ENCODE measurements at regions not wholly inside any gene's neighbourhood (a gene's known extent, or its start where the extent isn't known, plus 50 kb on each side); places are given as distances from the start of the nearest gene placed in this dataset.

DNA sequence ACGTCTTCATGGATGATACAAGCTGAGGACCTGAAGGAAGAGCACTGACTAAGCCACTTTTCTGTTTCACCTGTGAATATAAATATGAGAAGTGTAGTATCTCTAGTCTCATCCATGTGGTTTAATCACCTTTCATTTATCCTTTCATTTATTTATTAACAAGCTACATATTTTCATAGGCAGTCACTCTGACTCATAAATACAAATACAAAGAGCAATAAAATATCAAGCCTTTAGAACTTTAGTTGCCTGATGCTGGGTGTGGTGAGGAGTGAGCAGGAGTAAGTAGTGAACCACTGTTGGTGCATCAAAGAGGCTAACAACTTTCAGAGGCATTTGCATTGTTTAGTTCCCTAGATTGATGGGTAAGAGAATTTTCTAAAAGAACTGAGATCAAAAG lies 269.0 kb upstream of the C1orf87 start:
- H3K9me3 ChIP-seq (ENCODE audit: control insufficient read depth, low read length), result no peaks in the 10 kb centered on the region
- H3K36me3 ChIP-seq (ENCODE audit: control insufficient read depth, insufficient read depth, low read length), result no peaks in the 10 kb centered on the region
- no peak for DNase-seq
- no peak overlapping the region for H3K27ac ChIP-seq (ENCODE audit: low read depth, low read length)
- Mint-ChIP-seq H3K4me1 (no peaks in the 10 kb centered on the region), H3K9me3 (no peaks in the 10 kb centered on the region), H3K27ac (no peak overlapping the region), H3K36me3 (ENCODE audit: low read depth) (no peaks in the 10 kb centered on the region), H3K27me3 (ENCODE audit: insufficient read depth) (no peaks in the 10 kb centered on the region), H3K4me3 (no peak overlapping the region)
- H3K27me3 ChIP-seq (ENCODE audit: control insufficient read depth, insufficient read depth, low read length, poor library complexity, severe bottlenecking), result no peaks in the 10 kb centered on the region
- no peak overlapping the region for H3K4me3 ChIP-seq (ENCODE audit: low read length)
- H3K9ac ChIP-seq (ENCODE audit: extremely low read depth, low read length, poor library complexity, severe bottlenecking), result no peak overlapping the region
- TF ChIP-seq, protein P1, sequence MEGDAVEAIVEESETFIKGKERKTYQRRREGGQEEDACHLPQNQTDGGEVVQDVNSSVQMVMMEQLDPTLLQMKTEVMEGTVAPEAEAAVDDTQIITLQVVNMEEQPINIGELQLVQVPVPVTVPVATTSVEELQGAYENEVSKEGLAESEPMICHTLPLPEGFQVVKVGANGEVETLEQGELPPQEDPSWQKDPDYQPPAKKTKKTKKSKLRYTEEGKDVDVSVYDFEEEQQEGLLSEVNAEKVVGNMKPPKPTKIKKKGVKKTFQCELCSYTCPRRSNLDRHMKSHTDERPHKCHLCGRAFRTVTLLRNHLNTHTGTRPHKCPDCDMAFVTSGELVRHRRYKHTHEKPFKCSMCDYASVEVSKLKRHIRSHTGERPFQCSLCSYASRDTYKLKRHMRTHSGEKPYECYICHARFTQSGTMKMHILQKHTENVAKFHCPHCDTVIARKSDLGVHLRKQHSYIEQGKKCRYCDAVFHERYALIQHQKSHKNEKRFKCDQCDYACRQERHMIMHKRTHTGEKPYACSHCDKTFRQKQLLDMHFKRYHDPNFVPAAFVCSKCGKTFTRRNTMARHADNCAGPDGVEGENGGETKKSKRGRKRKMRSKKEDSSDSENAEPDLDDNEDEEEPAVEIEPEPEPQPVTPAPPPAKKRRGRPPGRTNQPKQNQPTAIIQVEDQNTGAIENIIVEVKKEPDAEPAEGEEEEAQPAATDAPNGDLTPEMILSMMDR (conservative IDR thresholded peaks at IDR 0.05), result no peak
- whole genome bisulfite sequencing, 2 experiments (ENCODE audit: insufficient coverage in 1 of 2, insufficient read length in 1 of 2), result 93% methylated on average over 1 of the region's 1 CpG; no CpG with 5 or more reads in 1 of the 2 experiments
- no peaks in the 10 kb centered on the region for H3K4me1 ChIP-seq (ENCODE audit: control insufficient read depth, insufficient read depth, low read length)

DNA sequence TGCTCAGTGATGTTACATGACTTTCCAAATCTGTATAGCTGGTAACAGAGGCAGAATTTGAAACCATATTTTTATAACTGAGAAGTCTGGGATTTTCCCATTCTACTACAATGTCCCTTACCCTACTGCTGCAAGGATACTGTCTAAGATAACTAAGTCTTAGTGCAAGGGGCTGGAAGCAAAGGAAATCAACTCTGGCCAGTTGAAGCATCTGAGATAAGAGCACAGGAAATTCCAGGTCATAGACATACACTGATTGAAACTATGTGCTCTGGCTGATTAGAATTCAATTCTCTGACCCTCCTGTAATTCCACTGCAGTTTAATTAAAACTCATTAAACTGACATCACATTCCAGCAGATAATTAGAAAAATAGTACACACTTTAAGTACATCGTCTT lies 267.7 kb upstream of the C1orf87 start:
- Histone ChIP-seq H3K27me3 (ENCODE audit: control insufficient read depth, insufficient read depth, low read length, poor library complexity, severe bottlenecking) (no peaks in the 10 kb centered on the region), H3K4me3 (ENCODE audit: low read length) (no peak overlapping the region), H3K9ac (ENCODE audit: extremely low read depth, low read length, poor library complexity, severe bottlenecking) (no peak overlapping the region), H3K4me1 (ENCODE audit: control insufficient read depth, insufficient read depth, low read length) (no peaks in the 10 kb centered on the region), H3K9me3 (ENCODE audit: control insufficient read depth, low read length) (no peaks in the 10 kb centered on the region), H3K36me3 (ENCODE audit: control insufficient read depth, insufficient read depth, low read length) (no peaks in the 10 kb centered on the region), H3K27ac (ENCODE audit: low read depth, low read length) (no peak overlapping the region)
- no peak overlapping the region for H3K27ac Mint-ChIP-seq
- 88 to 95% methylated on average over 1 of the region's 1 CpG for WGBS, 2 experiments (ENCODE audit: insufficient coverage in 1 of 2, insufficient read length in 1 of 2)
- DNase-seq, result no peak
- no peaks in the 10 kb centered on the region for H3K27me3 Mint-ChIP-seq (ENCODE audit: insufficient read depth)
- H3K36me3 Mint-ChIP-seq (ENCODE audit: low read depth), result no peaks in the 10 kb centered on the region
- H3K4me3 Mint-ChIP-seq, result no peak overlapping the region
- no peaks in the 10 kb centered on the region for H3K4me1 Mint-ChIP-seq
- TF ChIP-seq, protein P1 (conservative IDR thresholded peaks at IDR 0.05), result no peak
- no peaks in the 10 kb centered on the region for H3K9me3 Mint-ChIP-seq

GRCh38 chr1:60331647-60332046 lies 258.1 kb upstream of the C1orf87 start:
- Histone ChIP-seq H3K27me3 (ENCODE audit: control insufficient read depth, insufficient read depth, low read length, poor library complexity, severe bottlenecking) (peaks cover 6% of the 10 kb centered on the region), H3K27ac (ENCODE audit: low read depth, low read length) (no peak overlapping the region), H3K4me1 (ENCODE audit: control insufficient read depth, insufficient read depth, low read length) (no peaks in the 10 kb centered on the region), H3K9ac (ENCODE audit: extremely low read depth, low read length, poor library complexity, severe bottlenecking) (no peak overlapping the region), H3K36me3 (ENCODE audit: control insufficient read depth, insufficient read depth, low read length) (no peaks in the 10 kb centered on the region), H3K9me3 (ENCODE audit: control insufficient read depth, low read length) (peaks cover 6% of the 10 kb centered on the region), H3K4me3 (ENCODE audit: low read length) (no peak overlapping the region)
- TF ChIP-seq, protein P1 (conservative IDR thresholded peaks at IDR 0.05), result no peak
- WGBS, 2 experiments (ENCODE audit: insufficient coverage in 1 of 2, insufficient read length in 1 of 2), result 100% methylated on average over 1 of the region's 1 CpG; no CpG with 5 or more reads in 1 of the 2 experiments
- no peak overlapping the region for H3K4me3 Mint-ChIP-seq
- H3K4me1 Mint-ChIP-seq, result no peaks in the 10 kb centered on the region
- H3K27me3 Mint-ChIP-seq (ENCODE audit: insufficient read depth), result peaks cover 14% of the 10 kb centered on the region
- no peaks in the 10 kb centered on the region for H3K36me3 Mint-ChIP-seq (ENCODE audit: low read depth)
- peaks cover 14% of the 10 kb centered on the region for H3K9me3 Mint-ChIP-seq
- DNase-seq, result no peak
- H3K27ac Mint-ChIP-seq, result no peak overlapping the region
